GM19351 (cell line): ENCODE measurements at regions not wholly inside any gene's neighbourhood (a gene's known extent, or its start where the extent isn't known, plus 50 kb on each side); places are given as distances from the start of the nearest gene placed in this dataset.

Experiments used
- ATAC-seq: cut with Tn5 transposase; IDR thresholded peaks from one replicate; pipeline ENCODE4 v1.9.1; 2021; ENCODE audit warnings: mild to moderate bottlenecking, moderate library complexity; ENCODE audit not compliant: unreplicated experiment

DNA sequence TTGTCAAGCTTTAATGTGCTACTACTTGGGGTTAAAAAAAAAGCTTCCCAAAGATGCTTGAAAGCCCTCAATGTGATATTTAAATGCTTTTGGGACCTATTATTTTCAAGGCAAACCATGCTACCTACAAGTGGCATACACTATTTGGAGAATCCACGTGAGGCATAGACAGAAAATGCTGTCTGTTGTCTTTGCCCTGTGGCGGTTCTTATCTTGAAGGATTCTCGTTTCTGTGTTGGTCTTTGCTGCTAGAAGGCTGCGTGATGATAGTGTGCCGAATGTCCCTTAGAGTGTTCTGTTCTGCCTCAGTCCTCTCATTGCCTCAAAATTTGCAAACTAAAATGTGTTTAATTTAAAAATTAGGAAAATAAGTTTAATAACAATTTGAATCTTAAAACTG, 356.2 kb upstream of the RARB start:
- no peak for ATAC-seq

DNA sequence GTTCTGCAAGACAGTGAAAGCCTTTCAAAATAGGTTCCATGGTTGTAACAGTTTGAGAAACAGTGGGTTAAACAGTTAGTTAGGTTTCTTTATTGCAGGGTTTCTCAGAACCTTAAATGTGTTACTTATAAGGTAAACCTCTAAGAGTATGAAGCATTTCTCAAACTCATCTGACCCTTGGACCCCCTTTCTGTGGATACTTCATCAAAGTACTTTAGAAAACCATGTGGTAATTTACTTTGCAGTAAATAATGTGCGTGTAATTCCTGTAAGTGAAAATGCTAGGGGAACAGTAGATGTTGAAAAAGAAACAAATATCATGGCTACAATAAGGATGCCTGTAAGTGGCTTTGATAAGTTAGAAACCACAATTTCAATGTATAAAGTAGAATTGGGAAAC, 354.6 kb upstream of the RARB start:
- ATAC-seq = no peak

- ATAC-seq = no peak
Observed at GRCh38 chr3:25074149-25074548, 353.9 kb upstream of the RARB start.

GRCh38 chr3:25080461-25080860, 347.6 kb upstream of the RARB start:
- ATAC-seq = no peak

GRCh38 chr3:25084016-25084415, 344.0 kb upstream of the RARB start:
- no peak for ATAC-seq

- no peak for ATAC-seq
Observed at GRCh38 chr3:25086721-25087120, 341.3 kb upstream of the RARB start.

- no peak for ATAC-seq
Observed at GRCh38 chr3:25088284-25088683, 339.8 kb upstream of the RARB start.

GRCh38 chr3:25090698-25091453, 337.2 kb upstream of the RARB start:
- no peak for ATAC-seq

GRCh38 chr3:25091934-25092333, 336.1 kb upstream of the RARB start:
- ATAC-seq = no peak

DNA sequence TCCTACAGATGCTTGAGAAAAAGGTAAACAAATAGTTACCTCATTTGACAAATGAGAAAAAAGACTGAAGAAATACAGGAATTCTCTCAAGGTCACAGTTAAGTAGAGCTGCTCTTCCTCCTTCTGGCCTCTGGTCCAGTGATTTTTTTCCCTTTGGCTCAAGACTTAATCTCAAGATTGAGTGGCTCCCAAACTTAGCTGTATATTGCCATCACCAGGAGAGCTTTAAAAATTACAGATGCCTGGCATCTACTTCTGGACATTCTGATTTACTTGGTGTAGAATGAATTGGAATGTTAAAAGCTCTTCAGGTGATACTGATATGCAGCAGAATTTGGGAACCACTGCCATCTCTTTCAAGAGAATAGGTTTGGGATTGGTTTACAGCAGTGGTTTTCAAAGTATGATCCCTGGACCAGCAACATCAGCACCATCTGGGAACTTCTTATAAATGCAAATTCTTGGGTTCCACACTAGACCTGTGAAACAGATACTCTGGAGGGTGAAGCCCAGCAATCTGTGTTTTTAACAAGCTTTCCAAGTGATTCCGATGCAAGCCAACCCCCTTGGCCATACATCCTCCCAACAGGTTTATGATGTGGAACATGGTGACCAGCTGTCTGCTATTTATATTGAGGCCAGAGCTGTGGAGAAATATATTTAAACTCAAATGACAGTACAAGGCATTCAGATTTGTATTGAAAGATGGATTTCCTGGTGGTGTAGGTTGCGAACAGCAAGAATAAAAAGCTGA, 333.0 kb upstream of the RARB start:
- no peak for ATAC-seq

GRCh38 chr3:25096536-25096935, 331.5 kb upstream of the RARB start:
- no peak for ATAC-seq

- ATAC-seq = no peak
Observed at GRCh38 chr3:25097023-25097422, 331.0 kb upstream of the RARB start.

DNA sequence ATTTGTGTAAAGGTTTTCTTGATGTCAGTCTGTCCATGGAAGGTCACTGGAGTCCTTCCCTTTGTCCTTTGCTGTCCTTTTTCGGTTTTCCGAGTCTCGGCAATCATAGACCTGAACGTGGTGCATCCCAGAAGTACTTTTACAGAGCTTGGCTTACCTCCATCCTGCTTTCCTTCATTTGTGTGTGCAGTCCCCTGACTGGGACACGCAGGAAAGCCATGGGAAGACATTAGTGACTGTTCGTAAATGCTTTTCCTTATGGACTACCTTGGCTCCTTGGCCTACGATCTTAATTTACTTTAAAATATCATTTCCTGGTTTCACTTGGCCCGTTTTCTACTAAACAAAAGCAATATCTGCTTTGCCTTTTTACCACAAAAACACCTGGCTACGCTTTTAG, 328.4 kb upstream of the RARB start:
- no peak for ATAC-seq

- no peak for ATAC-seq
Observed at GRCh38 chr3:25103391-25103790, 324.7 kb upstream of the RARB start.

DNA sequence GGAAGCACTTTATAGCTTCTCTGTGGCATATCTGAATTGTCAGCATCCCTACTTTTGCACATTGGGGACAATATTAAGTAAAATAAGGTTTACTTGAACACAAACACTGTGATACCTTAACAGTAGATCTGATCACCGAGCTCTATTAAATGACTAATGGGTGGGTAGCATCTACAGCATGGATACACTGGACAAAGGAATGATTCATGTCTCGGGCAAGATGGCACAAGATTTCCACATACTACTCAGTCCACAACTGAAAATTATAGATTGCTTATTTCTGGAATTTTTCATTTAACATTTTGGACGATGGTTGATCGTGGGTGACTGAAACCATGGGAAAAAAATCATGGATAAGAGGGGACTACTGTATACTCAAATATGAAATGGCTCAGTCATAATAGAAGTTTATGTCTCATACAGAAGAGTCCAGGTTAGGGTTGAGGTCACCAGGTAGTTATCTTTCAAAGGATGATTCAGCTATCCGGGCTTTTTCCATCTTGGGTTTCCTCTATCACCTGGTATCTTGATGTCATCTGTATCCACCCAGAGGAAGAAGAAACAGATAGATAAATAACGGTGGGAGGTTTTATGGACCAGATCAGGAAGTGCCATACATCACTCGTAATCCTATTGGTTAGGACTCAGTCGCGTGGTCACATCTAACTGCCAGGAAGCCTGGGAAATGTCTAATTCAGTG, 320.0 kb upstream of the RARB start:
- no peak for ATAC-seq

DNA sequence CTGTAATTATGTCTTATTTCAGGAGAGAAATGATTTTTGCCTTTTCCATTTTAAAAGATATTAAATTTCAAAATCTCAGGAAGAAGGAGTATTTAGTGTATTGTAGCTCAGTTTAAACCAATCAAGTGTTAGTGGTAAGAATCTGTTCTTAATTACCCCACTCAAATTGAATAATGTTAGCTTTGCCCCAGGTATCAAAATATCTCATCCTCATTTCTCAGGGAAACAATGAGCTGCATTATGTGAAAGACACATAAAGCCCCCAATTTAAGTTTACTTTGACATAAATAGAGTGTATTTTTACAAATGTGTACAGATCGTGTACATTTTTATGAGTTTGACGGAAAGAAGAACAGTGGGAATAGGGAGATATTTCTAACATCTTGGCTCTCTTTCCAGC, 317.4 kb upstream of the RARB start:
- ATAC-seq = no peak

DNA sequence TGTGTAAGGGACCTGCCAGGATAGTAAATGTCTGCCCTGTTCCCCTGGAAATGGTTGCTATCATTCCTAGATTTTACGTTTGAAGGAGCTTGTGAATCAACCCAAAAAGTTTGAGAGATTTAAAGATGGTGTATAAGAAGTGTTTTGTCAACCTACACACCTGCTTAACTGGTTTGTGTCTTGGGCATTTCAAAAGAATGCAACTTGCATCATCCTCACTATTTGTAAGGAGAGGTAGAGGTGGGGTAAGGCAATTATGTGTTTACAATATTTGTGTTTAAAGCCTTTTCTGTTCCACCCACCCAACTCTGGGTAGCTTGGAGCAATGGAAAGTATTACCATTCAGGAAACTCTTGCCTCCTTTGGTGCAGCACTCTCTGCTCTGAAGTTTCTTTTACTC, 314.2 kb upstream of the RARB start:
- no peak for ATAC-seq

- no peak for ATAC-seq
Observed at GRCh38 chr3:25114532-25114931, 313.5 kb upstream of the RARB start.

GRCh38 chr3:25117005-25117593, 311.0 kb upstream of the RARB start:
- no peak for ATAC-seq

DNA sequence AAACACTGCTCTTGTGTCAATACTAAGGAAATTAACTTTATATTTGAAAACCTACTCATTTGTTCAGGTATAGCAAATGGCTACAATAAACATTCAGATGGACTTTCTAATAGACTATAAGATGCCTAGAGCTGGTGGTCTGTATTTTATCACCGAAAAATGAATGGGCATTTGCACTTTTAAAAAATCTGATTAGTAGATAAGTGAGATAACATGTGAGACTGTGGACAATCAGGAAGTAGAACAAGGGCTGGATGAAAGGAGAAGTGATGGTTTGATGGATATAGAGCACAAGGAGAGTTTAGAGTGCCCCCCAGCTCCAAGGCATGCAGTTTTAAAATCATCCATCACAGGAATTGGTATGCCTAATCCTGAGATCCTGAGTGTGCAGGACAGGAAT, 308.4 kb upstream of the RARB start:
- no peak for ATAC-seq

- ATAC-seq = no peak
Observed at GRCh38 chr3:25120665-25121064, 307.4 kb upstream of the RARB start.

GRCh38 chr3:25125201-25125600, 302.9 kb upstream of the RARB start:
- no peak for ATAC-seq
